Activated naive CD8-positive, alpha-beta T cell treated with anti-CD3 and anti-CD28 coated beads for 36 hours (primary cell): ENCODE measurements at regions not wholly inside any gene's neighbourhood (a gene's known extent, or its start where the extent isn't known, plus 50 kb on each side); places are given as distances from the start of the nearest gene placed in this dataset.
A peak's percentile ranks its signal among the peaks of the same experiment; 100 is the strongest.

Experiments used
- DNase-seq: peaks from one replicate; pipeline ENCODE4 v3.0.0; 2021
- H3K27ac Mint-ChIP-seq: one replicate; pipeline ENCODE4 v1.8.0; 2022; ENCODE audit warnings: mild to moderate bottlenecking, moderate library complexity, mixed read lengths
- H3K27me3 Mint-ChIP-seq: one replicate; pipeline ENCODE4 v1.8.0; 2022; ENCODE audit warnings: mild to moderate bottlenecking, mixed read lengths
- H3K36me3 Mint-ChIP-seq: one replicate; pipeline ENCODE4 v1.8.0; 2021; ENCODE audit warnings: mild to moderate bottlenecking, mixed read lengths
- H3K4me1 Mint-ChIP-seq: one replicate; pipeline ENCODE4 v1.8.0; 2021; ENCODE audit warnings: mixed read lengths
- H3K4me3 Mint-ChIP-seq: one replicate; pipeline ENCODE4 v1.8.0; 2022; ENCODE audit warnings: mild to moderate bottlenecking, moderate library complexity, mixed read lengths
- H3K9me3 Mint-ChIP-seq: one replicate; pipeline ENCODE4 v1.8.0; 2022; ENCODE audit warnings: mixed read lengths

GRCh38 chr11:116653206-116653605, 119.6 kb downstream of the BUD13 start:
- no peak for DNase-seq
- no peaks in the 10 kb centered on the region for H3K27me3 Mint-ChIP-seq
- no peak overlapping the region for H3K27ac Mint-ChIP-seq
- no peak overlapping the region for H3K4me3 Mint-ChIP-seq
- peaks cover 4% of the 10 kb centered on the region for H3K9me3 Mint-ChIP-seq
- H3K4me1 Mint-ChIP-seq, result no peaks in the 10 kb centered on the region
- H3K36me3 Mint-ChIP-seq, result peaks cover 1% of the 10 kb centered on the region

GRCh38 chr11:116651737-116652237, 121.0 kb downstream of the BUD13 start:
- Mint-ChIP-seq H3K27ac (no peak overlapping the region), H3K4me1 (no peaks in the 10 kb centered on the region), H3K4me3 (no peak overlapping the region), H3K9me3 (peaks cover 4% of the 10 kb centered on the region), H3K27me3 (no peaks in the 10 kb centered on the region), H3K36me3 (peaks cover 1% of the 10 kb centered on the region)
- no peak for DNase-seq

- Mint-ChIP-seq H3K36me3 (peaks cover 1% of the 10 kb centered on the region), H3K27ac (no peak overlapping the region), H3K9me3 (peaks cover 4% of the 10 kb centered on the region), H3K27me3 (no peaks in the 10 kb centered on the region), H3K4me1 (no peaks in the 10 kb centered on the region), H3K4me3 (no peak overlapping the region)
- no peak for DNase-seq
These were observed 121.6 kb downstream of the BUD13 start for GRCh38 chr11:116651098-116651736.

GRCh38 chr11:116650052-116650451, 122.7 kb downstream of the BUD13 start:
- Mint-ChIP-seq H3K27ac (no peak overlapping the region), H3K36me3 (peaks cover 1% of the 10 kb centered on the region), H3K27me3 (no peaks in the 10 kb centered on the region), H3K9me3 (peaks cover 2% of the 10 kb centered on the region), H3K4me3 (no peak overlapping the region), H3K4me1 (no peaks in the 10 kb centered on the region)
- no peak for DNase-seq

- no peaks in the 10 kb centered on the region for H3K27me3 Mint-ChIP-seq
- H3K4me1 Mint-ChIP-seq, result no peaks in the 10 kb centered on the region
- H3K9me3 Mint-ChIP-seq, result no peaks in the 10 kb centered on the region
- no peak overlapping the region for H3K4me3 Mint-ChIP-seq
- H3K36me3 Mint-ChIP-seq, result no peaks in the 10 kb centered on the region
- H3K27ac Mint-ChIP-seq, result no peak overlapping the region
- DNase-seq, result no peak
These were observed 123.5 kb downstream of the BUD13 start for GRCh38 chr11:116649268-116649667.

GRCh38 chr11:116648247-116649174, 124.3 kb downstream of the BUD13 start:
- no peak overlapping the region for H3K4me3 Mint-ChIP-seq
- DNase-seq, result no peak
- no peak overlapping the region for H3K27ac Mint-ChIP-seq
- H3K27me3 Mint-ChIP-seq, result peaks cover 4% of the 10 kb centered on the region
- no peaks in the 10 kb centered on the region for H3K9me3 Mint-ChIP-seq
- no peaks in the 10 kb centered on the region for H3K36me3 Mint-ChIP-seq
- no peaks in the 10 kb centered on the region for H3K4me1 Mint-ChIP-seq

DNA sequence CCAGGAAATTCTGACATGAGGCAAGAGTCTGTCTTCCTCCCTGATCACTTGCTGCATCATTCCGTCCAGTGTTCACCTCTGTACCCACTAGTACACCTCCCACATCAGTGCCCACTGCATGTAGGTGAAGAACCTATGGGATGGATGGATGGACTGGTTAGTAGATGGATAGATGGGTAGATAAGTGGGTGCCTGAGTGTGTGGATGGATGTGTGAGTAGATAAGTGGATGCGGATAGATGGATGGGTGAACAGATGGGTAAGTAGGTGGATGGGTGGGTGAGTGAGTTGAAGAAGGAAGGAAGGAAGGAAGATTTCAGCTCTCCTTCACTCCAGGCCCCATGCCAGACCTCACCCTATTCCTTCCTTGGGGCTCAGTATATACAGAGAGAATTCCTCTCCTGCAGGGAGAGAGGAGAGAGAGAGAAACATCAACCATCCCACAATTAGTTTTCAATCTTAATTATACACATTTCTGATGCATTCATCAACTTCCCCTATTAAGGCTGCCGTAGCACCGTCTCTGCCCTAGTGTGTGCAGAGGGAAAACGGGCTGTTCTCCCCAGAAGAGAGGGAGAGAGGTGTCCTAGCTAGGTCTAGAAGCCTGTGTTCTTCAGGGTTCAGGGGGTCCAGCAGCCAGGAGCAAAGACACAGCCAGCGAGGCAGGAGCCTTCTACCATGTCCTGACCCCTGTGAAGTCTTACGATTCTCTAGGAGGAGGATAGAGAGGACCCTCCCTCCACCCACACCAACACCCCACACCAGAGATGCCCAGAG, 125.3 kb downstream of the BUD13 start:
- no peak overlapping the region for H3K4me3 Mint-ChIP-seq
- H3K4me1 Mint-ChIP-seq, result no peaks in the 10 kb centered on the region
- no peak for DNase-seq
- no peak overlapping the region for H3K27ac Mint-ChIP-seq
- H3K9me3 Mint-ChIP-seq, result no peaks in the 10 kb centered on the region
- H3K36me3 Mint-ChIP-seq, result no peaks in the 10 kb centered on the region
- H3K27me3 Mint-ChIP-seq, result peaks cover 4% of the 10 kb centered on the region

GRCh38 chr11:116646191-116646590, 126.6 kb downstream of the BUD13 start:
- Mint-ChIP-seq H3K27ac (no peak overlapping the region), H3K4me3 (no peak overlapping the region), H3K4me1 (no peaks in the 10 kb centered on the region), H3K36me3 (no peaks in the 10 kb centered on the region), H3K9me3 (no peaks in the 10 kb centered on the region), H3K27me3 (peaks cover 4% of the 10 kb centered on the region)
- DNase-seq, result no peak

DNA sequence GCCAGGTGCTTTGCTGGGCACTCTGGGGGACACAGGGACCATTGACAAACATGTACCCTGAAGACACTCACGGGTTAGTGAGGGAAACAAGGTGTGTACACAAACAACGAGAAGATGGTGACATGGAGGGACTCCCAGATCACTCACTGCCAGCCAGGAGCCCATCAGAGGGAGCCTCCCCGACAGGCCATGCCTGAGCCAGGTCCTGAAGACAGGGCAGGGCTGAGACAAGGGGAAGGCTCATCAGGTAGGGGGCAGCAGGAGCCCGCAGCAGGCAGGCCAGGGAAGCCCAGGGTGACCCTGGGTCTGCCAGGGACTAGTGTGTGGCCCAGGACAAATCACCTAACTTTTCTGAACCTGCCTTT, 127.9 kb downstream of the BUD13 start:
- Mint-ChIP-seq H3K27ac (no peak overlapping the region), H3K9me3 (no peaks in the 10 kb centered on the region), H3K4me1 (no peaks in the 10 kb centered on the region), H3K36me3 (no peaks in the 10 kb centered on the region), H3K4me3 (no peak overlapping the region), H3K27me3 (peaks cover 4% of the 10 kb centered on the region)
- DNase-seq, result no peak

DNA sequence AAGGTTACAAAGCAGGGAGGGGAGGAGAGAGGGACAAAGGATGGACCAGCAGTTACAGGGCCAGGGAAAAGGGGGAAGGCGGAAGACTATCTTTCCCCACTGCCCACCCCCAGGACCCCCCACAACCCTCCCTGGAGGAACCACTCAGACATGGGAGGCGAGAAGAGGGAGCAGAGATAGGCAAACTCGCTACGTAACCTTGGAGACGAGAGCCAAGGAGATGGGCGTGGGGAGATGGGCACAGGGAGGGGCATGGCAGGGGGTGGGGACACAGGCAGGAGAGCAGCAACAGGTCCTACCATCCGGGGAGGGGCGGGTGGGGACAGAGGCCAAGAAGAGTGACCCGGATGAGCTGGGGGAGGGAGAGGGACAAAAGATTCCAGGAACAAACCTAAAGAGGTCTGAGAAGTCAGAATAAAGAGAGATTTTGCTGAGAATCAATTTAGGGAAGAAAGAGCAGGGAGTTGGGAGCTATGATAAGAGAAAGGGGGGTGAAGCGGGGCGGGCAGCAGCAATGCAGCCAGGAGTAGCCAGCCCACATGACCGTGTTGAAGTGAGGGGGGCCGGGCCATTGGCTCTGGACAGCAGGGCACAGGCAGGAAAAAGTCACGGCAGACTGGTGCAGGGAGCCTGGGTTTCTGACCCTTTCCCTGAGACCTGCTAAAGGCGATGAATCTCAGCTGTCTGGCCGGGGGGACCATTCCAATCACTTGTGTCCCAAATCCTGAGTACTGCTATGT, 128.4 kb downstream of the BUD13 start:
- H3K4me3 Mint-ChIP-seq, result no peak overlapping the region
- H3K9me3 Mint-ChIP-seq, result no peaks in the 10 kb centered on the region
- no peaks in the 10 kb centered on the region for H3K4me1 Mint-ChIP-seq
- H3K27ac Mint-ChIP-seq, result no peak overlapping the region
- no peak for DNase-seq
- H3K36me3 Mint-ChIP-seq, result no peaks in the 10 kb centered on the region
- peaks cover 4% of the 10 kb centered on the region for H3K27me3 Mint-ChIP-seq

DNA sequence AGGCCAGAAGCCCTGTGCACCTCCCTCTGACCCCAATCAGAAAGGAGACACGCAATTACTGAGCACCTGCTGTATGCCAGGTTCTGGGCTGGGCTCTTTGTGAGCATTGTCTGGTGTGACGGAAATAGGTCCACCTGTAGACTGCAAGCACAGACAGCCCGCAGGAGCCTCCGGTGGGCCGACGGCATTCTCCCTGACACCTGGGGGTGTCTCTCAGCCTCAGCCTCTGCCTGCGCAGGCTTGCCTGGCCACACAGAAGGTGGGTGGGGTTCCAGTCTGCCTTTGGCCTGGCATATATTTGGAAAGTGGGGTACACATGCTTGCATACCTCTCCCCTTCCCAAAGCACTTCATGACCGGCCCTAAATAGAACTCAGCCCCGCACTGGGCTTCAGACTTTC, 129.3 kb downstream of the BUD13 start:
- H3K27me3 Mint-ChIP-seq, result peaks cover 4% of the 10 kb centered on the region
- H3K9me3 Mint-ChIP-seq, result no peaks in the 10 kb centered on the region
- no peak overlapping the region for H3K27ac Mint-ChIP-seq
- no peaks in the 10 kb centered on the region for H3K36me3 Mint-ChIP-seq
- H3K4me1 Mint-ChIP-seq, result no peaks in the 10 kb centered on the region
- DNase-seq, result no peak
- H3K4me3 Mint-ChIP-seq, result no peak overlapping the region

- DNase-seq, result no peak
- Mint-ChIP-seq H3K27me3 (peaks cover 4% of the 10 kb centered on the region), H3K4me1 (no peaks in the 10 kb centered on the region), H3K9me3 (no peaks in the 10 kb centered on the region), H3K36me3 (no peaks in the 10 kb centered on the region), H3K27ac (no peak overlapping the region), H3K4me3 (no peak overlapping the region)
These were observed 129.9 kb downstream of the BUD13 start for GRCh38 chr11:116642902-116643301.

GRCh38 chr11:116642481-116642880, 130.3 kb downstream of the BUD13 start:
- no peak for DNase-seq
- H3K9me3 Mint-ChIP-seq, result no peaks in the 10 kb centered on the region
- H3K27me3 Mint-ChIP-seq, result peaks cover 4% of the 10 kb centered on the region
- no peak overlapping the region for H3K27ac Mint-ChIP-seq
- no peak overlapping the region for H3K4me3 Mint-ChIP-seq
- H3K4me1 Mint-ChIP-seq, result no peaks in the 10 kb centered on the region
- H3K36me3 Mint-ChIP-seq, result no peaks in the 10 kb centered on the region

- H3K27ac Mint-ChIP-seq, result no peak overlapping the region
- no peak overlapping the region for H3K4me3 Mint-ChIP-seq
- no peaks in the 10 kb centered on the region for H3K4me1 Mint-ChIP-seq
- DNase-seq, result peak; percentile 24
- no peaks in the 10 kb centered on the region for H3K36me3 Mint-ChIP-seq
- H3K27me3 Mint-ChIP-seq, result peaks cover 4% of the 10 kb centered on the region
- H3K9me3 Mint-ChIP-seq, result no peaks in the 10 kb centered on the region
These were observed 131.2 kb downstream of the BUD13 start for GRCh38 chr11:116641561-116642045.
